Muscle layer of colon (tissue), 2 donors: ENCODE measurements at regions not wholly inside any gene's neighbourhood (a gene's known extent, or its start where the extent isn't known, plus 50 kb on each side); places are given as distances from the start of the nearest gene placed in this dataset.

Source experiments
- H3K27ac ChIP-seq: one replicate; pipeline ENCODE4 v1.7.0; 2013; ENCODE audit warnings: low read depth, mild to moderate bottlenecking, low read length, moderate library complexity
- H3K27me3 ChIP-seq, 2 donors: one replicate each; pipeline ENCODE4 v1.7.0; 2013; ENCODE audit warnings: low read length in 2 of 2, mild to moderate bottlenecking in 2 of 2; ENCODE audit not compliant: insufficient read depth in 2 of 2, control insufficient read depth in 1 of 2
- H3K36me3 ChIP-seq: one replicate; pipeline ENCODE4 v1.7.0; 2013; ENCODE audit warnings: mild to moderate bottlenecking, low read length; ENCODE audit not compliant: insufficient read depth
- H3K4me1 ChIP-seq: one replicate; pipeline ENCODE4 v1.7.0; 2013; ENCODE audit warnings: mild to moderate bottlenecking, low read length; ENCODE audit not compliant: insufficient read depth
- H3K4me3 ChIP-seq, 2 donors: one replicate each; pipeline ENCODE4 v1.7.0; 2013; ENCODE audit warnings: low read length in 2 of 2, low read depth in 1 of 2, mild to moderate bottlenecking in 1 of 2, moderate library complexity in 1 of 2
- H3K9ac ChIP-seq: one replicate; pipeline ENCODE4 v1.7.0; 2013; ENCODE audit warnings: low read length
- H3K9me3 ChIP-seq: one replicate; pipeline ENCODE4 v1.7.0; 2013; ENCODE audit warnings: mild to moderate bottlenecking, low read length
- donor health status: abdominal sarcoma.
- donor health status: Adenocarcinoma of cecum.

GRCh38 chr3:75129101-75129500 is 514.6 kb upstream of the CNTN3 start:
- no peaks in the 10 kb centered on the region for H3K36me3 ChIP-seq
- H3K4me1 ChIP-seq = no peaks in the 10 kb centered on the region
- no peaks in the 10 kb centered on the region for H3K9me3 ChIP-seq
- H3K4me3 ChIP-seq = no peak overlapping the region
- no peak overlapping the region for H3K27ac ChIP-seq
- H3K9ac ChIP-seq = no peak overlapping the region
- H3K27me3 ChIP-seq = no peaks in the 10 kb centered on the region

- Histone ChIP-seq H3K36me3 (no peaks in the 10 kb centered on the region), H3K9me3 (no peaks in the 10 kb centered on the region), H3K4me3 (no peak overlapping the region), H3K27ac (no peak overlapping the region), H3K9ac (no peak overlapping the region), H3K27me3 (no peaks in the 10 kb centered on the region), H3K4me1 (no peaks in the 10 kb centered on the region)
Observed at GRCh38 chr3:75136100-75136897, 521.8 kb upstream of the CNTN3 start.

- H3K36me3 ChIP-seq = no peaks in the 10 kb centered on the region
- no peak overlapping the region for H3K4me3 ChIP-seq
- H3K27me3 ChIP-seq = no peaks in the 10 kb centered on the region
- no peaks in the 10 kb centered on the region for H3K9me3 ChIP-seq
- H3K27ac ChIP-seq = no peak overlapping the region
- H3K9ac ChIP-seq = no peak overlapping the region
- no peaks in the 10 kb centered on the region for H3K4me1 ChIP-seq
Observed at GRCh38 chr3:75138345-75138744, 523.9 kb upstream of the CNTN3 start.

DNA sequence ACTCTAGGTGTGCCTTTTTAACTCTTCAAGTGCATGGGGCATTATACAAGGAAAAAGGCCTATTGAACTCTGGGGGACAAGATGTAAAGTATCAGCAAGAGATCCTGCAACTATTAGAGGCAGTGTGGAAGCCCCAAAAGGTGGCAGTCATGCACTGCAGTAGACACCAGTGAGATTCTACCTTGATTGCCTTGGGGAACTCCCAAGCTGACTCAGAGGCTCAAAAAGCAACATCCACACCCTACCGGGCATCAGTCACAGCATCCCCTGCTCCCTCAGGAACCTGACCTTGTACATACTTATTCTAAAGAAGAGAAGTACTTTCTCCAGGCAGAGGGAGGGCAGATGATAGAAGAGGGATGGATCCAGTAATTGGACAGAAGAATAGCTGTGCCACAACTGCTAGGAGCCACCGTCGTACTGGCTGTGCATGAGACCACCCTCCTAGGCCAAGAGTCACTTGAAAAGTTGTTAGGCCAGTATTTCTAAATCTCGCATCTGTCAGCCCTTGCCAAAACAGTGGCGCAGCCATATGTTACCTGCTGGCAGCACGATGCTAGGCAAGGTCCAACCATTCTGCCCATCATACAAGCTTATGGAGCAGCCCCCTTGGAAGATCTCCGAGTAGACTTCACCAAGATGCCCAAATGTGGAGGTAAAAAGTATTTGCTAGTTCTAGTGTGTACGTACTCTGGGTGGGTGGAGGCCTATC is 523.1 kb upstream of the FRG2C start:
- Histone ChIP-seq H3K27me3 (no peaks in the 10 kb centered on the region), H3K9ac (no peak overlapping the region), H3K36me3 (no peaks in the 10 kb centered on the region), H3K9me3 (no peaks in the 10 kb centered on the region), H3K27ac (no peak overlapping the region), H3K4me3 (no peak overlapping the region), H3K4me1 (no peaks in the 10 kb centered on the region)

GRCh38 chr3:75144406-75144805 is 519.7 kb upstream of the FRG2C start:
- H3K27ac ChIP-seq = no peak overlapping the region
- no peak overlapping the region for H3K9ac ChIP-seq
- no peak overlapping the region for H3K4me3 ChIP-seq
- no peaks in the 10 kb centered on the region for H3K36me3 ChIP-seq
- no peaks in the 10 kb centered on the region for H3K4me1 ChIP-seq
- H3K27me3 ChIP-seq = no peaks in the 10 kb centered on the region
- no peaks in the 10 kb centered on the region for H3K9me3 ChIP-seq

- Histone ChIP-seq H3K27me3 (no peaks in the 10 kb centered on the region), H3K27ac (no peak overlapping the region), H3K9me3 (no peaks in the 10 kb centered on the region), H3K4me1 (no peaks in the 10 kb centered on the region), H3K9ac (no peak overlapping the region), H3K36me3 (no peaks in the 10 kb centered on the region), H3K4me3 (no peak overlapping the region)
Observed at GRCh38 chr3:75171630-75172230, 492.4 kb upstream of the FRG2C start.

- Histone ChIP-seq H3K27ac (no peak overlapping the region), H3K9me3 (no peaks in the 10 kb centered on the region), H3K36me3 (no peaks in the 10 kb centered on the region)
Observed at GRCh38 chr3:75176937-75177336, 487.2 kb upstream of the FRG2C start.

GRCh38 chr3:75180235-75180944 is 483.7 kb upstream of the FRG2C start:
- Histone ChIP-seq H3K9me3 (no peaks in the 10 kb centered on the region), H3K4me1 (no peaks in the 10 kb centered on the region), H3K36me3 (no peaks in the 10 kb centered on the region), H3K27me3 (no peaks in the 10 kb centered on the region), H3K9ac (no peak overlapping the region), H3K4me3 (no peak overlapping the region), H3K27ac (no peak overlapping the region)

More at GRCh38 chr3:75176937-75177336, 487.2 kb upstream of the FRG2C start:
- Histone ChIP-seq H3K9ac (no peak overlapping the region), H3K27me3 (no peaks in the 10 kb centered on the region), H3K4me3 (no peak overlapping the region), H3K4me1 (no peaks in the 10 kb centered on the region)

DNA sequence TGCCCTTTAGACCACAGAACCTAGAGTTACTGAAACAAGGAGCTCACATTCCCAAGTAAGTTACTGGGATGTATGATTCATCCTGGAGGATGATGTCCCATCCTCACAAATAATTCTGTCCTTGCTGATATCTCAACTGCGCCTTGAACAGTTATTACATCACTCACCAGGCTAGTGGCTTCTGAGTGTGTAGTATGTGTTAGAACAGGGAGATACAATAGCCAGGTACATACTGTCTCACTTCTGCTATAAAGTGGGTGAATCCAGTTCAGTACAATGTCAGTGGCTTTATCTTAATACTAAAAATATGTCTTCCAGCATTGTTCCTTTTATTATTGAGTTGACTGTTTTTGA is 483.2 kb upstream of the FRG2C start:
- H3K27me3 ChIP-seq = no peaks in the 10 kb centered on the region
- H3K9me3 ChIP-seq = no peaks in the 10 kb centered on the region
- H3K4me1 ChIP-seq = no peaks in the 10 kb centered on the region
- H3K4me3 ChIP-seq = no peak overlapping the region
- H3K36me3 ChIP-seq = no peaks in the 10 kb centered on the region
- H3K27ac ChIP-seq = no peak overlapping the region
- no peak overlapping the region for H3K9ac ChIP-seq

DNA sequence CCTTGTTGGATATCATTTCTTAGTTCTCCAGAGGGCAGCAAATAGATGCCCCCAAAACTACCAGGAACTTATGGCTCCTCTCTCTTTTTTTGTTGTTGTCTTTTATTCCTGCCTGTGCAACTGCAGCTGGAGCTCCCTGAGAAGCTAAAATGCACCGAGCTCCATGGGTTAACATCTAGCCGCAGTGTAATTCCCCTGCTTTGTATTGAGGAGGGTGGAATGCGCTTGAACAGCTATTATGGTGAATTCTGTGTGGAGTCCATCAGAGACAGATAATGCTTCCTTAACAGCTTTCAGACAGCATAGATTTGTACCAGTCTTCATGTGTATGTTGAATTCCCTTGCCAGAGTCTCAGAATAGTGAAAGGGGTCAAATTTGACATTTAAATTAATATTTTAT is 475.2 kb upstream of the FRG2C start:
- Histone ChIP-seq H3K9ac (no peak overlapping the region), H3K27ac (no peak overlapping the region), H3K9me3 (no peaks in the 10 kb centered on the region), H3K36me3 (no peaks in the 10 kb centered on the region), H3K27me3 (no peaks in the 10 kb centered on the region), H3K4me1 (no peaks in the 10 kb centered on the region), H3K4me3 (no peak overlapping the region)

GRCh38 chr3:75192146-75192616 is 471.9 kb upstream of the FRG2C start:
- no peak overlapping the region for H3K27ac ChIP-seq
- no peaks in the 10 kb centered on the region for H3K27me3 ChIP-seq
- no peak overlapping the region for H3K9ac ChIP-seq
- H3K4me3 ChIP-seq = no peak overlapping the region
- no peaks in the 10 kb centered on the region for H3K9me3 ChIP-seq
- H3K4me1 ChIP-seq = no peaks in the 10 kb centered on the region
- H3K36me3 ChIP-seq = no peaks in the 10 kb centered on the region
